DOHH2 (cell line): ENCODE measurements at regions not wholly inside any gene's neighbourhood (a gene's known extent, or its start where the extent isn't known, plus 50 kb on each side); places are given as distances from the start of the nearest gene placed in this dataset.

Source experiments
- H3F3A ChIP-seq: fragments of 200-600 bp; sonication (generic), shearing (Covaris generic); 2 replicates; pipeline ENCODE4 v1.6.0; 2016; ENCODE audit warnings: antibody characterized with exemption, mild to moderate bottlenecking; ENCODE audit not compliant: control insufficient read depth, insufficient read depth
- H3K27ac ChIP-seq: fragments of 200-600 bp; sonication (generic); 2 replicates; pipeline ENCODE4 v1.5.1; 2014; ENCODE audit warnings: low read depth, mild to moderate bottlenecking, low read length, moderate library complexity
- H3K27me3 ChIP-seq: fragments of 200-600 bp; sonication (generic); 2 replicates; pipeline ENCODE4 v1.6.1; 2014; ENCODE audit warnings: mild to moderate bottlenecking, low read length, mixed read lengths; ENCODE audit not compliant: control insufficient read depth
- H3K36me3 ChIP-seq: fragments of 200-600 bp; sonication (generic); 2 replicates; pipeline ENCODE4 v1.6.1; 2014; ENCODE audit warnings: mild to moderate bottlenecking, low read length, moderate library complexity, mixed read lengths; ENCODE audit not compliant: control insufficient read depth
- H3K4me1 ChIP-seq: fragments of 200-600 bp; sonication (generic); 2 replicates; pipeline ENCODE4 v1.6.1; 2014; ENCODE audit warnings: mild to moderate bottlenecking, low read length, mixed read lengths; ENCODE audit not compliant: control insufficient read depth
- H3K4me2 ChIP-seq: fragments of 200-600 bp; sonication (generic); 2 replicates; pipeline ENCODE4 v1.6.0; 2014; ENCODE audit warnings: mild to moderate bottlenecking, low read length, moderate library complexity
- H3K4me3 ChIP-seq: fragments of 200-600 bp; sonication (generic); 2 replicates; pipeline ENCODE4 v1.5.1; 2014; ENCODE audit warnings: mild to moderate bottlenecking, low read length, mixed read lengths
- H3K79me2 ChIP-seq: fragments of 200-600 bp; sonication (generic); 2 replicates; pipeline ENCODE4 v1.6.1; 2014; ENCODE audit warnings: mild to moderate bottlenecking, low read length, mixed read lengths; ENCODE audit not compliant: control insufficient read depth
- H3K9me2 ChIP-seq: fragments of 200-600 bp; sonication (generic); replicated peaks from 2 replicates; pipeline ENCODE4 v1.6.1; 2014; ENCODE audit warnings: mild to moderate bottlenecking, low read length, mixed read lengths; ENCODE audit not compliant: control insufficient read depth
- H3K9me3 ChIP-seq: fragments of 200-600 bp; sonication (generic); 2 replicates; pipeline ENCODE4 v1.6.1; 2014; ENCODE audit warnings: antibody characterized with exemption, low read length, mixed read lengths; ENCODE audit not compliant: control insufficient read depth, insufficient read depth
- H4K20me1 ChIP-seq: fragments of 200-600 bp; sonication (generic); 2 replicates; pipeline ENCODE4 v1.6.0; 2014; ENCODE audit warnings: low read depth, mild to moderate bottlenecking, antibody characterized with exemption, low read length, moderate library complexity; ENCODE audit not compliant: control insufficient read depth, insufficient read depth
- EZH2phosphoT487 ChIP-seq: fragments of 200-600 bp; sonication (generic); IDR thresholded peaks from 2 replicates; pipeline ENCODE4 v1.6.1; 2017; ENCODE audit warnings: borderline replicate concordance, mild to moderate bottlenecking, antibody characterized with exemption, low read length, moderate library complexity, mixed read lengths
- TF ChIP-seq, protein P1 (sequence below): fragments of 200-600 bp; sonication (generic); IDR thresholded peaks from one replicate; pipeline ENCODE4 v1.5.1; 2014; ENCODE audit warnings: antibody characterized with exemption, mild to moderate bottlenecking, low read depth, low read length; ENCODE audit not compliant: poor library complexity, severe bottlenecking

DNA sequence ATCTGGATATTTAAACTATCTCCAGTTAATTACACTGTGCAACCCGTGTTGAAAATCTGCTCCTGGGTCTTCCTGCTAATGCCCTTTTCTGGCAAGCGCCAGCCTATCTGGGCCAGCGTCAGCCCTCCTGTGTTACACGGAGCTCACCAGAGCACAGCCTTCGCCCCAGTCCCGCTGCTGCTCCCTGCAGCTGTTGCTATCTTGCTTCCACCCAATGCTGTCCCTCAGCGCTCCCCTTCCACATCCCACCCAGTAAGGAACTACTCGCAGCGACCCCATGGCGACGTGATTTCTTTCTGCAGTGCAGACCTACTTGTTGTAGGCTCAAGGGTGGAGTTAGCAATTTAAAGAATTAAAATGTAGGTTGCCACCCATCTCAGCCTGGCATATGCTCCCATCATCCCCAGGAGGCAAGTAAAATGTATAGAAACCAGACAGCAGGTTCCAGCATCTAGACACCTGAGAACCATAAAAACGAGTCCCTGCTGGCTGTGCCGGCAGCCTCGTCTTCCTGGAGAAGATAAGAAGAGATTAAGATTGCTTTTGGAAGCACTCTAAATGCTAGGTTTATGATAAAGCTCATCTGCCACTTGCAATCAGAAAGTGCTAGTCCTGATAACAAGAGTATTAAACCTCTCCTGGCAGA lies 254.3 kb upstream of the FOXQ1 start:
- H3K36me3 ChIP-seq = no peaks in the 10 kb centered on the region
- H3K4me3 ChIP-seq = no peak overlapping the region
- H3K4me1 ChIP-seq = no peaks in the 10 kb centered on the region
- no peaks in the 10 kb centered on the region for H3K27me3 ChIP-seq
- H3K27ac ChIP-seq = no peak overlapping the region
- no peaks in the 10 kb centered on the region for H4K20me1 ChIP-seq
- no peak for TF ChIP-seq EZH2phosphoT487
- TF ChIP-seq, protein P1, sequence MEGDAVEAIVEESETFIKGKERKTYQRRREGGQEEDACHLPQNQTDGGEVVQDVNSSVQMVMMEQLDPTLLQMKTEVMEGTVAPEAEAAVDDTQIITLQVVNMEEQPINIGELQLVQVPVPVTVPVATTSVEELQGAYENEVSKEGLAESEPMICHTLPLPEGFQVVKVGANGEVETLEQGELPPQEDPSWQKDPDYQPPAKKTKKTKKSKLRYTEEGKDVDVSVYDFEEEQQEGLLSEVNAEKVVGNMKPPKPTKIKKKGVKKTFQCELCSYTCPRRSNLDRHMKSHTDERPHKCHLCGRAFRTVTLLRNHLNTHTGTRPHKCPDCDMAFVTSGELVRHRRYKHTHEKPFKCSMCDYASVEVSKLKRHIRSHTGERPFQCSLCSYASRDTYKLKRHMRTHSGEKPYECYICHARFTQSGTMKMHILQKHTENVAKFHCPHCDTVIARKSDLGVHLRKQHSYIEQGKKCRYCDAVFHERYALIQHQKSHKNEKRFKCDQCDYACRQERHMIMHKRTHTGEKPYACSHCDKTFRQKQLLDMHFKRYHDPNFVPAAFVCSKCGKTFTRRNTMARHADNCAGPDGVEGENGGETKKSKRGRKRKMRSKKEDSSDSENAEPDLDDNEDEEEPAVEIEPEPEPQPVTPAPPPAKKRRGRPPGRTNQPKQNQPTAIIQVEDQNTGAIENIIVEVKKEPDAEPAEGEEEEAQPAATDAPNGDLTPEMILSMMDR = no peak
- no peaks in the 10 kb centered on the region for H3K9me3 ChIP-seq
- no peaks in the 10 kb centered on the region for H3F3A ChIP-seq
- no peak overlapping the region for H3K4me2 ChIP-seq
- H3K9me2 ChIP-seq = no peaks in the 10 kb centered on the region
- no peaks in the 10 kb centered on the region for H3K79me2 ChIP-seq

- no peaks in the 10 kb centered on the region for H4K20me1 ChIP-seq
- no peak overlapping the region for H3K4me3 ChIP-seq
- no peaks in the 10 kb centered on the region for H3K9me3 ChIP-seq
- TF ChIP-seq EZH2phosphoT487 = no peak
- TF ChIP-seq, protein P1 = no peak
- no peaks in the 10 kb centered on the region for H3K79me2 ChIP-seq
- H3K9me2 ChIP-seq = no peaks in the 10 kb centered on the region
- H3F3A ChIP-seq = no peaks in the 10 kb centered on the region
- H3K4me1 ChIP-seq = no peaks in the 10 kb centered on the region
- no peaks in the 10 kb centered on the region for H3K27me3 ChIP-seq
- H3K27ac ChIP-seq = no peak overlapping the region
- H3K36me3 ChIP-seq = no peaks in the 10 kb centered on the region
- no peak overlapping the region for H3K4me2 ChIP-seq
Measured at GRCh38 chr6:1055015-1055921, 256.6 kb upstream of the FOXQ1 start.

GRCh38 chr6:1054653-1055014 lies 257.3 kb upstream of the FOXQ1 start:
- TF ChIP-seq EZH2phosphoT487 = no peak
- TF ChIP-seq, protein P1 = no peak
- Histone ChIP-seq H3F3A (no peaks in the 10 kb centered on the region), H3K27me3 (no peaks in the 10 kb centered on the region), H3K9me2 (no peaks in the 10 kb centered on the region), H3K27ac (no peak overlapping the region), H3K36me3 (no peaks in the 10 kb centered on the region), H3K9me3 (no peaks in the 10 kb centered on the region), H3K4me3 (no peak overlapping the region), H4K20me1 (no peaks in the 10 kb centered on the region), H3K4me2 (no peak overlapping the region), H3K79me2 (no peaks in the 10 kb centered on the region), H3K4me1 (no peaks in the 10 kb centered on the region)
